Right kidney (tissue), 1 donor: ENCODE measurements at regions not wholly inside any gene's neighbourhood (a gene's known extent, or its start where the extent isn't known, plus 50 kb on each side); places are given as distances from the start of the nearest gene placed in this dataset.
"Not testable (repeated sequence)": the region's sequence is repeated elsewhere in the genome, so short reads cannot be mapped to it uniquely, and the experiment has no call there.

Source experiments
- DNase-seq: peaks from one replicate; pipeline ENCODE4 v3.0.0-alpha.2; 2016

DNA sequence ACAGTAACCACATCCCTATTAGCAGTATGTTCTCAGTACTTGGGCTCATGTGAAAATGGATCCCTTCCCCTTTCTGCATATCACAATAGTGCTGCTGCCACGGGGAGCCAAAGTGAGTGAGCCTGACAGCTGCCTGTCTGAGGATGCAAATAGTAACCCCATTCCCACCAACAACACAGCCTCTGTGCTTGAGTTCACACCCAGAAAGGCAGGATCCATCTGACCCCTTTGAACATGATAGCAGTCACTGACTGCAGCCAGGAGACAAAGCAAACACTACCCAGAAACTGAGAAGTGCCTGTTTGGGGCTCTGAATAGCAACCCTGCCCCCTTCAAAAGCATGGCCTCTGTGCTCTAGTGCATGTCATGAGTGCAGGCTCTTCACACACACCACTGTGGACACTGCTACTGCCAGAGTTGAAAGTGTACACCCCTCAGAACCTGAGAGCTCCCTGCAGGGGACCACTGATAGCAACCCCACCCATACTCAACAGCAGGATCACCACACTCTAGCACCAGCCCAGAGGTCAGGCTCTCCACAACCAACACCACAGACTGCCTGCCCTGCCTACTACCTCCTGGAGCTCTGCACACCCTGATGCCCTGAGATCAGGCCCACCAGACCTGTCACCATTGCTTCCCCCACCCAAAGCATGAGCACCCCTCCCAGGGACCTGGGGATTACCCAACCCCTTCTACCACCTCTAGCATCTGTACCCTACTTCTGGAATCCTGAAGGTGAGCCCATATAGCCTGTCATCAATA is 1563.5 kb upstream of the PRR20A start:
- no peak for DNase-seq

DNA sequence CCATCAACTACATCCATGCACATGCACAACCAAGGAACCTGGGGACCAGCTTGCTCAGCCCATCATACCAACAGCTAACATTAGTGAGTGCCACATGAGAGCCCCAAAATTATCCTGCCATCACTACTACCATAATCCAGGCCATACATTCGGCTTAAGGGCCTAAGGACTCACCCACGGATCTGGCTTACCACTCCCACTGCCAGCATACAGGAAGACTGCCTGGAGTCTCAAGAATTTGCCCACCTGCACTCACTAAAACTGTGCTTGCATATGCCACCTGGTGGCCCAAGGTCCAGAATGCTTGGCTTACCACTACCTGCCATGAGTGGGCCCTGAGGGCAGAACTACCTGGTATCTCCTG is 1562.9 kb upstream of the PRR20A start:
- no peak for DNase-seq

GRCh38 chr13:55582294-55582693 is 1558.4 kb upstream of the PRR20A start:
- not testable (repeated sequence) for DNase-seq

DNA sequence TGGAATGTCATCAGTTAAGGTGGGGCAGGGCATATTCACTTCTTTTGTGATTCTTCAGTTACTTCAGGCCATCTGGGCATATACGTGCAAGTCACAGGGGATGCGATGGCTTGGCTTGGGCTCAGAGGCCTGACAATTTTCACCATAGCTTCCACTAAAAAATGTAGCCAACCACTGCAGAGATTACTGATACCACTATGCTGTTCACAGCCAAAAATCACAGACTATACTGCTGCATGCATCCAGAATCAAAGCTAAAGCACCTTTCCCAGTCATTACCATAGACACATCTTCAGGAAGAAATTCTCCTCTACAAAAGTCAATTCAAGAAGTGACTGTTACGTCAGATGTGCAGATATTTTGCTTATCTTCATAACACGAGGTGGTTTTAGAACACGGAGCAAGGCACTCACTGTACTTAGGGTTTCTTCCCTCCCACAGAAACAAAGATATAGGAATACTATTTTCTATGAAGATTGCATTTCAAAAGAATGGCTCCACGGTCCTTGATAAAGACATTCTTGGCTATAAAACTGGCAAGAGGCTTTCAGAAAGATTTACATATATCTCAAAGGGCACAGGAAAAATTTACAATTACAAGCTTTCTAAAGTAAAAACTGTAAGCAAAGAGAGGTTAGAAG is 1556.6 kb upstream of the PRR20A start:
- DNase-seq = no peak

DNA sequence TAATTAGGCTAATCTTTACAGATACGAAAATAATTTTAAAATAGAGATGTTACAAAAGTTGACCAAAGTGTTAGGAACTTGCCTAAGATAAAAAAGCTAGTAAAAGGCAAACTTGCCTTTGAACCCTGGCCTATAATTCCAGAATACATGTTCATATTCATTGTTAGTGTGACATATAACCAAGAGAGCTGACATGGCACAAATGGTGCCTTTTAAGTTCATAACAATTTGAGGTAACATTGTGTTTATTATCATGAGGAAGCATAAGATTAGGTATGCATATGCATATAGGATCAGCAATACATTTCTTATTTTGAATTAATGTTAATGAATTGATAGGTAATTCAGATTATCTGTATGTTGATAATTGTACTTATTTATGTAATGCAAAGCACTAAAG is 1537.9 kb upstream of the PRR20A start:
- no peak for DNase-seq

- DNase-seq = no peak
Observed at GRCh38 chr13:55606045-55606665, 1534.6 kb upstream of the PRR20A start.

DNA sequence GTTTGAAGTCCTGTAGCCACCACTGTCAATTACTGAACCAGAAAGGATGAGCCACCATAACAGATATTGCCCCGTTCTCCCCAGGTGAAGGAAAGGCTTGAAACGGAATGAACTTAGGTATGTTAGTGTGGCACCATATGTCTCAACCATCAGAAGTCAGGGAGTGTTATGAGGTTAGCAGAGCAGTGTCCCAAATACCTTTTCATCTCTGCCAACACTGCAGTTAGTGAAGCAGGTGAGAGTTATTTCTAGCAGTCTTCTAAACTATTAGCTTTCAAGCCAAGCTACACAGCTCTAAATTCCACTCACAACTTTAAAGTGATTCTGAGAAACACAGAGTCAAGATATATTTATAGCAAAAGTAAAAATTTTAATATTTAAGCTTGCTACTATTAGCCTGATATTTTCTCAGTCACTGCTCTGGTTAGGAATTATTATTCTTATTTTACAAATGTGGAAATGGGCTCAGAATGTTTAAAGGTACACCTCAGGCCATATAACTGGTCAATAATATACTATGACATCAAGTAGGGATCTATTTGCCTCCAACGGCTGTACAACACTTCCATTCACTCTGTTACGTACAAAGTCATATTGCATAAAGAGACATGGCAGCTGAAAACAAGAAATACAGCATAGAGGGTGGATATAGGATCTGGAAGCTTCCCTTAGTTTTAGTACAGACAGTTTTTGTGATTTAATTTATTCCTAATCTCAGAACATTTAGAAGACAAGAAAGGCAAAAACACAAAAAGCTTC is 1527.1 kb upstream of the PRR20A start:
- no peak for DNase-seq

DNA sequence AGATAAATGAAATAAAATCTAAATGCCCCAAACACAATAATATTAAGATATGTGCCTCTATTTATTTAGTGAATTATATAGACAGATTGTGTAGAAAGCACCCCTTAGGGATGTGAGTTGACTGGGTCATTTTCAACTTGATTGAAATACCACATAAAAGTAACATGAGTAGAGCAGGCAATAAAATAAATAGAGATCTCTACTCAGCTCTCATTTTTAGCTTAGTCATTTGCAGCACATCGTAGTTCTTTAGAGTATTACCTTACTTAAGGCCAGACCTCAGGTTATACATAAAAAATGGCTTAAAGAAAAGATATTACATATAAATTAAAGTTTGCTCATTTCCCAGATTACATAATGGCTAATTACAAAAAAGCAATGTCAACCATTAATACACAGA is 1525.6 kb upstream of the PRR20A start:
- DNase-seq = no peak

DNA sequence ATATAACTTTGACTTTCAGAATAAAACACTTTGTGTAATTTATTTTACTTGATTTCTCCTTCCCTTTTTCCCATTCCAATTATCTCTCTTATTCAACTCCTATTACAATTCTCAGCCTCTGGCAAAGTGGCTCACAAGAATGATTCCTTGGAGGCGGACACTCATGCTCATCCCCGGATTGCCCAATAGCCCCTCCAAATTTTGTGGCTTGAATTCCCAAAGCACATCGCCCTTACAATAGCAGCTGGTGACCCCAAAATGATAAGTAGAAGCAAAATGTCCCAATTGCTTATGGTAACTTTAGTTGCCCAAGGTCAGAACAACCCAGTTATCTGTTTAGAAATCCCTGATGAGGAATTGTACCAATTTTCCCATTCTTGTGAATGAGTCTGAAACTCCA is 1523.5 kb upstream of the PRR20A start:
- no peak for DNase-seq

DNA sequence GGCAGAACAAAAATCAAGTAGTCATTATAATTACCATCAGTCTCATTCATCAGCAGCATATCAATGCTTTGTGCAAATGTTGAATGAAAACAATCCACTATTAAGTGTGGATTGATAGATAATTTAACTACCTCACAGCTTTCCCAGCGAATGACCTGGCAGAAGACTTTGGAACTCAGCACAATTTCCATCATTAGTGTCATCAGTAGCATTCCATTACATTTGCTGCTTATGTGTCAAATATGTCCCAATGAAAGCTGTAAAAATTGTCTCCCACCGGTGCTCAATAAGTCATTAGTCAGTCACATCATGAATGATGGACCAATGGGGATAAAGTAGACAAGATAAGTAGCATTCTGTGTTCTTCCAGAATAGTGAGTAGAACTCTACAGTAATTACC is 1513.5 kb upstream of the PRR20A start:
- no peak for DNase-seq

- no peak for DNase-seq
Observed at GRCh38 chr13:55632402-55632801, 1508.3 kb upstream of the PRR20A start.

DNA sequence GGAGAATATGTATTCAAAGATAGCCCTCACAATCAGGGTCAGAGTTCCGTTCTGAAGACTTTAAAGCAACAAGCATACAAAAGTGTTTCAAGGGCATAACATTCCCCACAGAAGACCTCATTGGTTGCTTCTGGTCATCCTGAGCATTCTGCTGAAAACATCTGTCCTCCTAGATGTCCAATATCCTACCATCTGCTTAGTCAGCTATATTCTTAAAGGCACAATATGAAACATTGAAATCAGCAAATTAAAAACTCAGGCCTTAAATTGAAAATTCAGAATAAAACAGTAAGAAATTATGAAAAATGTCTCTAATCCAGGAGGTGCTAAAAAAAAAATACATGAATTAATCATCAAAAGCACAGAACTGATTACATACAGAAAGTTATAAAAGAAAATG is 1491.2 kb upstream of the PRR20A start:
- no peak for DNase-seq

DNA sequence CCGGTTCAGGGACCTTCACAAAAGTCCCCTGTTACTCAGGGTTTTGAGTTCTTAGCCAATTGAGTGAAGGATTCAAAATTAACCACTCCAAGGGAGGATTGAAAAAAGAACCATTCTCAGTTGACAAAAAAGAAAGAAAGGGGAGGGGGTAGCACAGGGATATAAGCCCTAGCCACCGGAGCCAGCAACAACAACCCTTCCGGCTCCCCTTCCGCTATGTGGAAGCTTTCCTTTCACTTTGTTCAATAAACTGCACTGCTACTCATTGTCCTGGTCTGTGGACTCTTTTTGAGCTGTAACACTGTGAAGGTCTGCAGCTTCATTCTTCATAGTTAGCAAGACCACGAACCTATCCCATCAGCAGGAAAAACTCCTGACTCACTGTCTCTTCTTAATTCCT is 1488.1 kb upstream of the PRR20A start:
- DNase-seq = no peak

DNA sequence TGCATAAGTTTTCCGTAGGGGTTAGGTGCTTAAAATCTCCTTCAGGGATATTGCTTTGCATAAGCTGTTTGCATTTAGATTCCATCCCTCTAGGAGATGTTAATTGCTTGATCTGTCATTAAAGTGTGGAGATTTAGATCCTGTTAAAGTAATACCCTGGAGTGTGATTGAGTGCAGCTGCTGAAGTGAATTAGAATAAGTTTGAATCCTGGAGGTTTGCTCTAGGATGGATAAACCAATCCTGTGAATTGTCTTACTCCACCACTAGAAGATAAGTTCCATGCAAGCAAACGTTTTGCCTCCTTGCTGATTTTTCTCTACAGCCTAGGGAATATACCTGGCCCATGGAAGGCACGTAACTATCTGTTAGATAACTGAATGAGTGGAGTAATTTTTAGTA is 1487.2 kb upstream of the PRR20A start:
- no peak for DNase-seq

GRCh38 chr13:55654243-55654642 is 1486.5 kb upstream of the PRR20A start:
- no peak for DNase-seq

GRCh38 chr13:55660264-55660663 is 1480.5 kb upstream of the PRR20A start:
- DNase-seq = not testable (repeated sequence)

GRCh38 chr13:55660851-55661250 is 1479.9 kb upstream of the PRR20A start:
- no peak for DNase-seq

GRCh38 chr13:55661505-55661904 is 1479.2 kb upstream of the PRR20A start:
- DNase-seq = no peak

DNA sequence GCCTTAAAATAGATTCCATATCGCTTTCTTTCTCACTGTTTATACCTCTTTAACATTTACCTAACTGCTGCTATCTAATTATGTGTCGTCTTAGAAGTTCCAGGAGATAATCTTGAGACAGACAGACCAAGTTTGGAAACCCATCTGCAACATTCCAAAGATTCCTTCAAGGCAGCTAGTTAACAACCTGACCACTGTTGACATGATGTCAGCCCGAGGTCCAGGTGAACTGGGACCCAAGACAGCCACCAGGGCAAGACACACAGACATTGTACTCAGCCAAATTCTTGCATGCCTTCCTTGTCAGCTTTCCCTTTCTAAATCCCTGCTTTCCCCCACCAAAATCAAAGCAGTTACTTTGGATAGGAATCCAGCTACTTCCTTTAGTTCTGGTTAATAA is 1476.5 kb upstream of the PRR20A start:
- DNase-seq = no peak

GRCh38 chr13:55669051-55669450 is 1471.7 kb upstream of the PRR20A start:
- no peak for DNase-seq

GRCh38 chr13:55673910-55674309 is 1466.8 kb upstream of the PRR20A start:
- DNase-seq = no peak

- no peak for DNase-seq
Observed at GRCh38 chr13:55682776-55683175, 1457.9 kb upstream of the PRR20A start.

- DNase-seq = no peak
Observed at GRCh38 chr13:55705526-55705925, 1435.2 kb upstream of the PRR20A start.
